ENCODE measurements at regions not wholly inside any gene's neighbourhood (a gene's known extent, or its start where the extent isn't known, plus 50 kb on each side); places are given as distances from the start of the nearest gene placed in this dataset.

GRCh38 chr13:20288561-20288960, 56.4 kb upstream of the GJB6 start:
- no peak for DNase-seq (ENCODE audit: extremely low spot score in 2 of 2)

GRCh38 chr13:20287976-20288375, 55.9 kb upstream of the GJB6 start:
- DNase-seq (ENCODE audit: extremely low spot score in 2 of 2) = no peak
- Histone ChIP-seq H3K9me3 (peaks cover 16% of the 10 kb centered on the region), H3K27ac (no peak overlapping the region), H3K4me1 (no peaks in the 10 kb centered on the region), H3K4me3 (no peak overlapping the region), H3K36me3 (no peaks in the 10 kb centered on the region), H3K27me3 (no peaks in the 10 kb centered on the region)
- intact Hi-C loops (cut with DNase I) = no loop called here
- TF ChIP-seq POLR2A (IDR thresholded peaks at IDR 0.05) (no peak), CTCF (IDR thresholded peaks at IDR 0.05) (no peak), POLR2AphosphoS5 (IDR thresholded peaks at IDR 0.05; ENCODE audit: insufficient read depth in 1 of 2, low read depth in 1 of 2) (no peak)

More at GRCh38 chr13:20288561-20288960, 56.4 kb upstream of the GJB6 start:
- Histone ChIP-seq H3K9me3 (peaks cover 11% of the 10 kb centered on the region), H3K27me3 (no peaks in the 10 kb centered on the region), H3K4me1 (no peaks in the 10 kb centered on the region), H3K36me3 (no peaks in the 10 kb centered on the region), H3K4me3 (no peak overlapping the region), H3K27ac (no peak overlapping the region)
- intact Hi-C loops (cut with DNase I) = no loop called here
- TF ChIP-seq POLR2A (IDR thresholded peaks at IDR 0.05) (no peak), POLR2AphosphoS5 (IDR thresholded peaks at IDR 0.05; ENCODE audit: insufficient read depth in 1 of 2, low read depth in 1 of 2) (no peak), CTCF (IDR thresholded peaks at IDR 0.05) (no peak)

- intact Hi-C loops (cut with DNase I) = no loop called here
- H3K36me3 ChIP-seq = no peaks in the 10 kb centered on the region
- no peak for DNase-seq (ENCODE audit: extremely low spot score in 2 of 2)
- TF ChIP-seq POLR2A (IDR thresholded peaks at IDR 0.05) (no peak), POLR2AphosphoS5 (IDR thresholded peaks at IDR 0.05; ENCODE audit: insufficient read depth in 1 of 2, low read depth in 1 of 2) (no peak), CTCF (IDR thresholded peaks at IDR 0.05) (no peak)
- no peak overlapping the region for H3K27ac ChIP-seq
- no peaks in the 10 kb centered on the region for H3K27me3 ChIP-seq
- H3K4me3 ChIP-seq = no peak overlapping the region
- no peaks in the 10 kb centered on the region for H3K4me1 ChIP-seq
- peaks cover 23% of the 10 kb centered on the region for H3K9me3 ChIP-seq
Observed at GRCh38 chr13:20285530-20285929, 53.4 kb upstream of the GJB6 start.

Measured in vagina (tissue), 2 donors.